ENCODE measurements at regions not wholly inside any gene's neighbourhood (a gene's known extent, or its start where the extent isn't known, plus 50 kb on each side); places are given as distances from the start of the nearest gene placed in this dataset.

DNA sequence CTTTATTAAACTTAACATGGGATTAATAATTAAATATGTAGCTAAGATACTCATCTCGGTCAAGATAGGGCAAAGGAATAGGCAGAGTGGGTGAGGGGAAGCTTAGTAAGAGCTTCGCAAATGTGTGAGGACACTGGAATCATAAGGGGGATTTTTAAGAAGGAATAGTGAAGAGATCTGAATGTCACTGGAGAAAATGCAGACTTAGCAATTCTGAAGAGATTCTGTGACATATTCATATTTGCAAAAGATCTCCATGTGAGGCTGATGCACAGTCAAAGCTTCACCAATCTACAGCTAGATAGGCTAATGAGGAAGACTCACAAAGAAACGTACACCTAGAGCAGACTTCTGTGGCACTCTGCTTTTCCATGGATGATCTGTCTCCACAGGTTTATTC is 1202.8 kb upstream of the CDH6 start:
- TF ChIP-seq, protein P1, sequence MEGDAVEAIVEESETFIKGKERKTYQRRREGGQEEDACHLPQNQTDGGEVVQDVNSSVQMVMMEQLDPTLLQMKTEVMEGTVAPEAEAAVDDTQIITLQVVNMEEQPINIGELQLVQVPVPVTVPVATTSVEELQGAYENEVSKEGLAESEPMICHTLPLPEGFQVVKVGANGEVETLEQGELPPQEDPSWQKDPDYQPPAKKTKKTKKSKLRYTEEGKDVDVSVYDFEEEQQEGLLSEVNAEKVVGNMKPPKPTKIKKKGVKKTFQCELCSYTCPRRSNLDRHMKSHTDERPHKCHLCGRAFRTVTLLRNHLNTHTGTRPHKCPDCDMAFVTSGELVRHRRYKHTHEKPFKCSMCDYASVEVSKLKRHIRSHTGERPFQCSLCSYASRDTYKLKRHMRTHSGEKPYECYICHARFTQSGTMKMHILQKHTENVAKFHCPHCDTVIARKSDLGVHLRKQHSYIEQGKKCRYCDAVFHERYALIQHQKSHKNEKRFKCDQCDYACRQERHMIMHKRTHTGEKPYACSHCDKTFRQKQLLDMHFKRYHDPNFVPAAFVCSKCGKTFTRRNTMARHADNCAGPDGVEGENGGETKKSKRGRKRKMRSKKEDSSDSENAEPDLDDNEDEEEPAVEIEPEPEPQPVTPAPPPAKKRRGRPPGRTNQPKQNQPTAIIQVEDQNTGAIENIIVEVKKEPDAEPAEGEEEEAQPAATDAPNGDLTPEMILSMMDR (conservative IDR thresholded peaks at IDR 0.05; ENCODE audit: low read length), result no peak
- TF ChIP-seq EZH2phosphoT487 (IDR thresholded peaks at IDR 0.05; ENCODE audit: borderline replicate concordance, low read depth, low read length), result no peak

All from OCI-LY7 (cell line).